AG09319 (cell line): ENCODE measurements at regions not wholly inside any gene's neighbourhood (a gene's known extent, or its start where the extent isn't known, plus 50 kb on each side); places are given as distances from the start of the nearest gene placed in this dataset.

Experiments used
- DNase-seq: peaks from one replicate; pipeline ENCODE4 v3.0.0-alpha.2; 2010; ENCODE audit warnings: low read depth; ENCODE audit errors: extremely low read depth
- CTCF ChIP-seq: IDR thresholded peaks from 2 replicates; pipeline ENCODE4 v1.5.1; 2011; ENCODE audit warnings: low read depth, mild to moderate bottlenecking, inconsistent platforms, low read length, moderate library complexity

GRCh38 chr2:222807431-222807830 is 53.4 kb upstream of the ACSL3 start:
- no peak for TF ChIP-seq CTCF
- no peak for DNase-seq

- TF ChIP-seq CTCF = no peak
- no peak for DNase-seq
Observed at GRCh38 chr2:222809582-222809981, 51.3 kb upstream of the ACSL3 start.

GRCh38 chr2:222810044-222810443 is 50.8 kb upstream of the ACSL3 start:
- DNase-seq = no peak
- TF ChIP-seq CTCF = no peak
